ENCODE measurements at regions not wholly inside any gene's neighbourhood (a gene's known extent, or its start where the extent isn't known, plus 50 kb on each side); places are given as distances from the start of the nearest gene placed in this dataset.

DNA sequence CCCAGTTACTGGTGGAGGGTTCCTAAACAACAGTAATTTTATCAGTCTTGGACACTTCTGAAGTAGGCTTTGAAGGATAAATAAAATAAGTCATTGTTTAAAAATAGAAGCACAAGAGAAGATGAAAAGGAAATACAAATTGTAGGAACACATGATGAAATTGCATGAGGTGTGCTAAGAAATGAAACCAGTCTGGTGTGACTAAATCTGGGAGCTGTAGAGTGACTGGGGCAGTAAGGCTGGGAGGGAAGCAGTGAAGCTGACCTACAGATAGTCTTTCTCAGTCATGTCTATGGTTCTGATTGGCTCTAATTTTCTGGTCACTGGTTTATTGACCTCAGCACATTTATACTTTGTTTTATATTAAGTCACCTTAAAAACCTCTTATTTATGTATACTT lies 139.1 kb downstream of the SLC17A6 start:
- H3K27ac Mint-ChIP-seq (ENCODE audit: low read depth, unreplicated experiment): no peak overlapping the region
- no peaks in the 10 kb centered on the region for H3K36me3 Mint-ChIP-seq (ENCODE audit: insufficient read depth, unreplicated experiment)
- no TSS peak for BruUV-seq (replicated peaks)
- H3K9me3 Mint-ChIP-seq (ENCODE audit: unreplicated experiment): no peaks in the 10 kb centered on the region
- ChIA-PET POLR2A (no interaction called here), CTCF (no interaction called here)
- no peak for DNase-seq (ENCODE audit: unreplicated experiment)
- intact Hi-C loops (cut with micrococcal nuclease): no loop called here
- TF ChIP-seq, protein P1, sequence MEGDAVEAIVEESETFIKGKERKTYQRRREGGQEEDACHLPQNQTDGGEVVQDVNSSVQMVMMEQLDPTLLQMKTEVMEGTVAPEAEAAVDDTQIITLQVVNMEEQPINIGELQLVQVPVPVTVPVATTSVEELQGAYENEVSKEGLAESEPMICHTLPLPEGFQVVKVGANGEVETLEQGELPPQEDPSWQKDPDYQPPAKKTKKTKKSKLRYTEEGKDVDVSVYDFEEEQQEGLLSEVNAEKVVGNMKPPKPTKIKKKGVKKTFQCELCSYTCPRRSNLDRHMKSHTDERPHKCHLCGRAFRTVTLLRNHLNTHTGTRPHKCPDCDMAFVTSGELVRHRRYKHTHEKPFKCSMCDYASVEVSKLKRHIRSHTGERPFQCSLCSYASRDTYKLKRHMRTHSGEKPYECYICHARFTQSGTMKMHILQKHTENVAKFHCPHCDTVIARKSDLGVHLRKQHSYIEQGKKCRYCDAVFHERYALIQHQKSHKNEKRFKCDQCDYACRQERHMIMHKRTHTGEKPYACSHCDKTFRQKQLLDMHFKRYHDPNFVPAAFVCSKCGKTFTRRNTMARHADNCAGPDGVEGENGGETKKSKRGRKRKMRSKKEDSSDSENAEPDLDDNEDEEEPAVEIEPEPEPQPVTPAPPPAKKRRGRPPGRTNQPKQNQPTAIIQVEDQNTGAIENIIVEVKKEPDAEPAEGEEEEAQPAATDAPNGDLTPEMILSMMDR (IDR thresholded peaks at IDR 0.05; ENCODE audit: unreplicated experiment): no peak
- H3K27me3 Mint-ChIP-seq (ENCODE audit: insufficient read depth, unreplicated experiment): no peaks in the 10 kb centered on the region
- H3K4me3 Mint-ChIP-seq (ENCODE audit: unreplicated experiment): no peak overlapping the region
- H3K4me1 Mint-ChIP-seq (ENCODE audit: insufficient read depth, unreplicated experiment): peaks cover 6% of the 10 kb centered on the region

DNA sequence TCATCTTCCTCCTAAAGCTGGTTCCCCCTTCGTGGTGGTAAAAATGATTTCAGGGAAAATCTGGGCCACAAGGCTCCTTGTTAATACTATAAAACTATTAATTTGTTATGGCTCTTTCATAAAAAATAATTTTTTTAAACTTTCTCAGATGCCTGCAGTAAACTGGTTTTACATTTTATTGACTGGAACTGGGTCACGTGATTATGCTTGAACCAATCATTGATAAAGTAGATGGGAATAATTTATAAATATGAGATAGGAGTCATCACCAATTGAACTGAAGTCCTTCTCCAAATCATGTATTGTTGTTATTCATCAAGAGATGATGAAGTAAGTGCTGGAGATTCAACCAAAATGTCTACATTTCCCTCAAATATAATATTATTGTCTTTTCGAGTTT lies 138.4 kb downstream of the SLC17A6 start:
- ChIA-PET POLR2A (no interaction called here), CTCF (interaction anchor here (1.1 kb wide), 1 partner anchor 13 kb away, joined by 3 read pairs; no protein-coding TSS in a partner anchor)
- TF ChIP-seq, protein P1 (IDR thresholded peaks at IDR 0.05; ENCODE audit: unreplicated experiment): no peak
- intact Hi-C loops (cut with micrococcal nuclease): no loop called here
- Mint-ChIP-seq H3K4me3 (ENCODE audit: unreplicated experiment) (no peak overlapping the region), H3K36me3 (ENCODE audit: insufficient read depth, unreplicated experiment) (no peaks in the 10 kb centered on the region), H3K27ac (ENCODE audit: low read depth, unreplicated experiment) (no peak overlapping the region), H3K27me3 (ENCODE audit: insufficient read depth, unreplicated experiment) (no peaks in the 10 kb centered on the region), H3K4me1 (ENCODE audit: insufficient read depth, unreplicated experiment) (peaks cover 6% of the 10 kb centered on the region), H3K9me3 (ENCODE audit: unreplicated experiment) (no peaks in the 10 kb centered on the region)
- no TSS peak for BruUV-seq (replicated peaks)
- DNase-seq (ENCODE audit: unreplicated experiment): no peak

DNA sequence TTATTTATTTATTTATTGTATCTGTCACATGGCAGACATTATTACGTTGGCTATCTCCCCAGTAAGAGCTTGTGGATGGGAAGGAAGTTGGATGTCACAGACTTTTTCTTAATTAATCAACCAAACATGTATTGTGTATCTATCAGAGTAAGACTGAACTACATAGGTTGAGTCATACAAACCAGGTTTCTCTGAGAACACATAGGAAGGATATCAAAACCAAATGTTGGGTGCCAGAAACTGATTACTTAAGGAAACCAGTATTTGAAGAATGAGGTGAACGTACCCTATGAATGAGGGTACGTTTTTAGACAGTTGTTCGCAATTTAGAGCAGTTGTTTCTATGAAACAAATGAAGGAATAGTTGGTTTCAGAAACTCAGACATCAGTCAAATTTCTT lies 136.4 kb downstream of the SLC17A6 start:
- CTCF ChIA-PET: no interaction called here
- Mint-ChIP-seq H3K36me3 (ENCODE audit: insufficient read depth, unreplicated experiment) (no peaks in the 10 kb centered on the region), H3K9me3 (ENCODE audit: unreplicated experiment) (no peaks in the 10 kb centered on the region), H3K4me3 (ENCODE audit: unreplicated experiment) (no peak overlapping the region), H3K27me3 (ENCODE audit: insufficient read depth, unreplicated experiment) (no peaks in the 10 kb centered on the region), H3K27ac (ENCODE audit: low read depth, unreplicated experiment) (no peak overlapping the region), H3K4me1 (ENCODE audit: insufficient read depth, unreplicated experiment) (peaks cover 6% of the 10 kb centered on the region)
- BruUV-seq (replicated peaks): no TSS peak
- TF ChIP-seq, protein P1 (IDR thresholded peaks at IDR 0.05; ENCODE audit: unreplicated experiment): no peak
- intact Hi-C loops (cut with micrococcal nuclease): no loop called here
- DNase-seq (ENCODE audit: unreplicated experiment): no peak
- POLR2A ChIA-PET: no interaction called here

DNA sequence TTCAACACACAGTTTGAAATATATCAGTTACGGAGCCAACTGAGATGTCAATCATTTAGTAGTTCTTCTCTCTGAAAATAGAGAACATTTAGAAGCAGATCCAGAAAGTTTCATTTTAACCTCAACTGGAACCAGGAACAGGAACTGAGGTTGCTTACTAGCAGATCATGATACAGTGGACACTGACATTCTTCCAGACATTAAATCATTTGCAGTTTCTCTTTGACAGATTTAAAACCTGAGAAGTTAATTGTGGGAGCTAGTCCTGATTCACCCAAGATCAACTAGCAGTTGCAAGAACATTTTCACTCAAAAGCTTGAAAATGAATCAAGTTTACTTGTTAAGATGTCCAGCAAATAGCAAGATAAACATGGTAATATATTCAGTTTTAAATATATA lies 135.4 kb downstream of the SLC17A6 start:
- Mint-ChIP-seq H3K36me3 (ENCODE audit: insufficient read depth, unreplicated experiment) (no peaks in the 10 kb centered on the region), H3K4me1 (ENCODE audit: insufficient read depth, unreplicated experiment) (peaks cover 6% of the 10 kb centered on the region), H3K4me3 (ENCODE audit: unreplicated experiment) (no peak overlapping the region), H3K27me3 (ENCODE audit: insufficient read depth, unreplicated experiment) (no peaks in the 10 kb centered on the region), H3K27ac (ENCODE audit: low read depth, unreplicated experiment) (no peak overlapping the region), H3K9me3 (ENCODE audit: unreplicated experiment) (no peaks in the 10 kb centered on the region)
- intact Hi-C loops (cut with micrococcal nuclease): no loop called here
- BruUV-seq (replicated peaks): no TSS peak
- TF ChIP-seq, protein P1 (IDR thresholded peaks at IDR 0.05; ENCODE audit: unreplicated experiment): no peak
- no peak for DNase-seq (ENCODE audit: unreplicated experiment)
- POLR2A ChIA-PET: interaction anchor here (0.9 kb wide), 1 partner anchor 19 kb away, joined by 3 read pairs; no protein-coding TSS in a partner anchor
- CTCF ChIA-PET: no interaction called here

Data from MCF 10A (cell line).